IMR-90 (cell line): ENCODE measurements at regions not wholly inside any gene's neighbourhood (a gene's known extent, or its start where the extent isn't known, plus 50 kb on each side); places are given as distances from the start of the nearest gene placed in this dataset.

Experiments used
- ATAC-seq: fragments of 200-7000 bp; cut with Tn5 transposase; 2 replicates; pipeline ENCODE4 v1.9.1; 2020; ENCODE audit warnings: low read depth, mild to moderate bottlenecking, moderate library complexity
- BruUV-seq: library from RNA; stranded (reverse); fragments of 400-500 nt; replicated peaks from 2 replicates; lab custom pipeline; 2021; lab: Mats Ljungman, UMichigan
- CTCF ChIA-PET: fragments of 300-600 bp; formaldehyde crosslinking; extraction: SDS; loops from one replicate; lab custom pipeline; 2021; ENCODE audit warnings: antibody characterized with exemption; lab: Yijun Ruan, JAX
- POLR2A ChIA-PET: fragments of 300-600 bp; sonication (Branson Sonifier 250); formaldehyde crosslinking; loops from one replicate; lab custom pipeline; 2022; ENCODE audit warnings: antibody characterized with exemption; ENCODE audit not compliant: unreplicated experiment; lab: Charles Lee
- DNase-seq: peaks from one replicate; pipeline ENCODE4 v3.0.0; 2013
- H2AFZ ChIP-seq: replicated peaks from 2 replicates; pipeline ENCODE3; 2013; ENCODE audit warnings: low read length, mild to moderate bottlenecking; ENCODE audit not compliant: poor library complexity
- H2AK5ac ChIP-seq: 2 replicates; pipeline ENCODE4 v1.6.1; 2013; ENCODE audit warnings: low read depth, low read length, inconsistent platforms
- H2AK9ac ChIP-seq: replicated peaks from 2 replicates; pipeline ENCODE3; 2013; ENCODE audit warnings: mild to moderate bottlenecking, low read depth, low read length, moderate library complexity; ENCODE audit not compliant: poor library complexity
- H2BK120ac ChIP-seq: 2 replicates; pipeline ENCODE4 v1.6.1; 2013; ENCODE audit warnings: low read depth, low read length, inconsistent platforms
- H2BK15ac ChIP-seq: 3 replicates; pipeline ENCODE4 v1.6.1; 2013; ENCODE audit warnings: low read depth, low read length, inconsistent platforms
- H2BK20ac ChIP-seq: 2 replicates; pipeline ENCODE4 v1.6.1; 2013; ENCODE audit warnings: low read depth, mild to moderate bottlenecking, inconsistent platforms, low read length, moderate library complexity
- H2BK5ac ChIP-seq: 2 replicates; pipeline ENCODE4 v1.6.1; 2013; ENCODE audit warnings: mild to moderate bottlenecking, low read depth, low read length, inconsistent platforms; ENCODE audit not compliant: poor library complexity, severe bottlenecking
- H3K14ac ChIP-seq: replicated peaks from 2 replicates; pipeline ENCODE4 v1.6.1; 2013; ENCODE audit warnings: low read depth, low read length, inconsistent platforms
- H3K18ac ChIP-seq: 2 replicates; pipeline ENCODE4 v1.6.1; 2013; ENCODE audit warnings: low read depth, low read length, control low read depth
- H3K23ac ChIP-seq: 2 replicates; pipeline ENCODE4 v1.6.1; 2013; ENCODE audit warnings: low read depth, low read length, inconsistent platforms
- H3K27ac ChIP-seq: 2 replicates; pipeline ENCODE4 v1.5.1; 2013; ENCODE audit warnings: mild to moderate bottlenecking, control low read depth, low read length; ENCODE audit not compliant: insufficient read depth
- H3K27me3 ChIP-seq: 2 replicates; pipeline ENCODE4 v1.6.1; 2013; ENCODE audit warnings: low read length; ENCODE audit not compliant: control insufficient read depth, insufficient read depth
- H3K36me3 ChIP-seq: 2 replicates; pipeline ENCODE4 v1.6.1; 2013; ENCODE audit warnings: low read length, mixed read lengths; ENCODE audit not compliant: control insufficient read depth, insufficient read depth
- H3K4ac ChIP-seq: 2 replicates; pipeline ENCODE4 v1.6.1; 2013; ENCODE audit warnings: low read depth, low read length, inconsistent platforms
- H3K4me1 ChIP-seq: 2 replicates; pipeline ENCODE4 v1.6.1; 2013; ENCODE audit warnings: low read length, mixed read lengths; ENCODE audit not compliant: control insufficient read depth, insufficient read depth
- H3K4me2 ChIP-seq: 2 replicates; pipeline ENCODE4 v1.6.1; 2013; ENCODE audit warnings: low read depth, mild to moderate bottlenecking, control low read depth, low read length, moderate library complexity
- H3K4me3 ChIP-seq: 2 replicates; pipeline ENCODE4 v1.5.1; 2013; ENCODE audit warnings: low read depth, mild to moderate bottlenecking, control low read depth, low read length, moderate library complexity; ENCODE audit not compliant: insufficient read depth
- H3K56ac ChIP-seq: 2 replicates; pipeline ENCODE4 v1.6.1; 2013; ENCODE audit warnings: low read length, inconsistent platforms; ENCODE audit not compliant: insufficient read depth; ENCODE audit errors: extremely low read depth
- H3K79me1 ChIP-seq, 2 experiments: 2 replicates each; pipeline ENCODE4 v1.6.1; 2013; ENCODE audit warnings: low read length in 2 of 2, inconsistent platforms in 1 of 2, low read depth in 1 of 2
- H3K9ac ChIP-seq: 2 replicates; pipeline ENCODE4 v1.6.1; 2013; ENCODE audit warnings: low read depth, low read length, control low read depth
- H3K9me1 ChIP-seq: 2 replicates; pipeline ENCODE4 v1.6.1; 2013; ENCODE audit warnings: low read length, inconsistent platforms; ENCODE audit not compliant: insufficient read depth
- H3K9me3 ChIP-seq: 2 replicates; pipeline ENCODE4 v1.6.1; 2013; ENCODE audit warnings: low read length; ENCODE audit not compliant: control insufficient read depth, insufficient read depth
- H4K20me1 ChIP-seq: 2 replicates; pipeline ENCODE4 v1.6.1; 2013; ENCODE audit warnings: low read length, inconsistent platforms; ENCODE audit not compliant: insufficient read depth
- H4K5ac ChIP-seq: 2 replicates; pipeline ENCODE4 v1.6.1; 2013; ENCODE audit warnings: mild to moderate bottlenecking, low read depth, low read length, control low read depth
- H4K8ac ChIP-seq, 2 experiments: 2 replicates each; pipeline ENCODE4 v1.6.1; 2013; ENCODE audit warnings: low read depth in 2 of 2, low read length in 2 of 2, control low read depth in 1 of 2, inconsistent platforms in 1 of 2
- H4K91ac ChIP-seq: 2 replicates; pipeline ENCODE4 v1.6.1; 2013; ENCODE audit warnings: low read depth, low read length, inconsistent platforms; ENCODE audit not compliant: insufficient read depth
- CHD1 ChIP-seq: IDR thresholded peaks from 2 replicates; pipeline ENCODE4 v1.6.1; 2012; ENCODE audit warnings: low read depth, low read length, improper control_type of control experiment
- MAFK ChIP-seq: IDR thresholded peaks from 2 replicates; pipeline ENCODE4 v1.6.1; 2012; ENCODE audit warnings: low read depth, low read length, improper control_type of control experiment
- MAZ ChIP-seq: IDR thresholded peaks from 2 replicates; pipeline ENCODE4 v1.6.1; 2012; ENCODE audit warnings: low read depth, mild to moderate bottlenecking, low read length, improper control_type of control experiment, moderate library complexity, borderline replicate concordance
- POLR2A ChIP-seq: IDR thresholded peaks from 2 replicates; pipeline ENCODE4 v1.6.1; 2012; ENCODE audit warnings: mild to moderate bottlenecking, low read depth, low read length
- RAD21 ChIP-seq: IDR thresholded peaks from 2 replicates; pipeline ENCODE4 v1.6.1; 2012; ENCODE audit warnings: low read length, improper control_type of control experiment
- RCOR1 ChIP-seq: IDR thresholded peaks from 2 replicates; pipeline ENCODE4 v1.6.1; 2012; ENCODE audit warnings: mild to moderate bottlenecking, low read length, improper control_type of control experiment; ENCODE audit not compliant: insufficient replicate concordance
- SMC3 ChIP-seq: fragments of 150-350 bp; IDR thresholded peaks from 2 replicates; pipeline ENCODE4 v1.6.1; 2016; ENCODE audit warnings: low read depth, mild to moderate bottlenecking, antibody characterized with exemption, low read length, moderate library complexity
- USF2 ChIP-seq: fragments of 150-350 bp; IDR thresholded peaks from 2 replicates; pipeline ENCODE4 v1.6.1; 2017; ENCODE audit warnings: mild to moderate bottlenecking, antibody characterized with exemption, low read length, low read depth
- whole genome bisulfite sequencing, 2 experiments: methylation state at CpG; one replicate each; pipeline versions ENCODE4 v1.1.5 to v1.1.7; 2013; ENCODE audit warnings: missing lambda C conversion rate in 2 of 2; ENCODE audit not compliant: insufficient read length in 1 of 2; ENCODE audit errors: extremely low coverage in 2 of 2; 5-methylcytosine and 5-hydroxymethylcytosine counted together
- dilution Hi-C: fragments of 300-500 bp; cut with HindIII; formaldehyde crosslinking; loops from one replicate; pipeline ENCODE4 v1.14.3; 2018; ENCODE audit warnings: low sequenced_read_pairs; ENCODE audit not compliant: unreplicated experiment
- in situ Hi-C: fragments of 300-500 bp; cut with MboI; formaldehyde crosslinking; loops from 3 replicates; pipeline ENCODE4 v1.14.3; 2019; ENCODE audit warnings: low sequenced_read_pairs, inconsistent platforms, mixed read lengths
- intact Hi-C: fragments of 100-400 bp; cut with micrococcal nuclease; formaldehyde crosslinking; loops from 2 replicates; pipeline ENCODE4 v1.10.0; 2022

- Histone ChIP-seq H4K91ac (no peak overlapping the region), H3K23ac (no peak overlapping the region), H3K27me3 (no peaks in the 10 kb centered on the region), H3K9ac (no peak overlapping the region), H2AK5ac (no peak overlapping the region), H3K4me2 (no peak overlapping the region), H4K8ac (no peak overlapping the region), H2BK5ac (no peak overlapping the region), H3K36me3 (no peaks in the 10 kb centered on the region), H3K9me3 (no peaks in the 10 kb centered on the region), H3K4me1 (no peaks in the 10 kb centered on the region), H4K20me1 (no peaks in the 10 kb centered on the region), H4K5ac (no peak overlapping the region), H2BK20ac (no peak overlapping the region), H3K14ac (0 out of 2 replicates have a peak overlapping the region, but pooled peaks have one; percentile 45), H3K4me3 (no peak overlapping the region), H3K79me1 (no peaks in the 10 kb centered on the region), H2BK15ac (no peak overlapping the region), H2AFZ (no peak overlapping the region), H3K9me1 (no peaks in the 10 kb centered on the region), H3K4ac (no peak overlapping the region), H3K56ac (no peak overlapping the region), H3K27ac (no peak overlapping the region), H2AK9ac (no peak overlapping the region), H2BK120ac (no peak overlapping the region), H3K18ac (peak overlapping the region; percentile 52; the same call in 1 of the 2 replicates)
- WGBS, 2 experiments: no CpG with 5 or more reads among the region's 1 CpG
- DNase-seq: no peak
- CTCF ChIA-PET: no interaction called here
- POLR2A ChIA-PET: no interaction called here
- in situ Hi-C loops (no loop called here), intact Hi-C loops (no loop called here), dilution Hi-C loops (no loop called here)
- BruUV-seq: no TSS peak
- no peak for TF ChIP-seq POLR2A
- no peak for TF ChIP-seq MAFK
- no peak for TF ChIP-seq RCOR1
- no peak for TF ChIP-seq RAD21
- no peak for TF ChIP-seq USF2
- no peak for TF ChIP-seq CHD1
- TF ChIP-seq SMC3: no peak
- no peak for TF ChIP-seq MAZ
- ATAC-seq: no peak
These were observed 110.2 kb downstream of the GNAT3 start for GRCh38 chr7:80401708-80402107.
